ENCODE measurements at regions not wholly inside any gene's neighbourhood (a gene's known extent, or its start where the extent isn't known, plus 50 kb on each side); places are given as distances from the start of the nearest gene placed in this dataset.
A peak's percentile ranks its signal among the peaks of the same experiment; 100 is the strongest.

DNA sequence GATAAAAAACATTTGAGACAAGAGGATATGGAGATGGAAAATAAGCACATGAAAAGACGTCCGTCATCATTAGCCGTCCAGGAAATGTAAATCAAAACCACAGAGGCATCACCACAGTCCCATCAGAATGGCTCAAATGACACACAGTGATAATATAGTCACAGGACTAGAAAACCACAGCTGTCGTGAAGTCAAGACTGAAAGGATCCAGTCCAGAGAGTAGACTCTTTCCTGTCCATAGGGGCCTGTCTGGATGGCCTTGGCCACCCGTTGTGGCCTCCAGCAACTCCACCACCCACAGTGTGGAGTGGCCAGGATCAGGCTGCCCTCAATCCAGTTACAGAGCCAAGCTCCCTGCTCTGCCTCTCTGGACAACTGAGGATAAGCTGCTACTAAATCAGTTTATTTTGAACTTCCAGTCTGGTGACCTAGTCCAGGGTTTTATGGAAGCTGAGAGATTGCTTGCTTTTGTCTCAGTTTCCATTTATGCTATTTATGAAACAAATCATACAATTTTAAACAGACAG, 60.4 kb downstream of the RHOB start:
- ChIA-PET CTCF (ENCODE audit: low intra/inter-chr PET ratio, low total read pairs) (no interaction called here), POLR2A (interaction anchor here (0.7 to 7.9 kb wide), 6 partner anchors 11 to 127 kb away, joined by 3 to 74 read pairs (median 8); partner anchors contain the start of gene RHOB)
- no peaks in the 10 kb centered on the region for H4K20me1 ChIP-seq (ENCODE audit: insufficient read depth, low read length)
- H3K4me2 ChIP-seq (ENCODE audit: low read depth, low read length): peak overlapping the region; percentile 8; the same call in 1 of the 2 replicates
- DNase-seq (ENCODE audit: low spot score) (no peak), FAIRE-seq (peak; percentile 39), ATAC-seq (peak; percentile 55)
- intact Hi-C loops (cut with micrococcal nuclease; ENCODE audit: unreplicated experiment) (no loop called here), in situ Hi-C loops (cut with HindIII; ENCODE audit: extremely low pct_ligation_motif_present, low pct_unique_long_range_greater_than_20kb) (no loop called here)
- no peaks in the 10 kb centered on the region for H3K27me3 ChIP-seq (ENCODE audit: control insufficient read depth in 1 of 2, insufficient read depth in 2 of 2, low read length in 2 of 2)
- no peaks in the 10 kb centered on the region for H3K79me2 ChIP-seq (ENCODE audit: insufficient read depth, low read length)
- H3K27ac ChIP-seq (ENCODE audit: extremely low read length, insufficient read depth, low read length): peak overlapping the region; percentile 14
- WGBS (ENCODE audit: low lambda C conversion rate): 76% methylated on average over 5 of the region's 5 CpGs
- H3K9me3 ChIP-seq (ENCODE audit: low read length): no peaks in the 10 kb centered on the region
- no peaks in the 10 kb centered on the region for H3K36me3 ChIP-seq (replicated peaks in 1 of 2; ENCODE audit: control insufficient read depth in 1 of 2, insufficient read depth in 2 of 2, low read length in 2 of 2)
- H3K4me1 ChIP-seq (ENCODE audit: insufficient read depth, low read length): peaks cover 71% of the 10 kb centered on the region
- BruUV-seq (replicated peaks): no TSS peak
- no peak overlapping the region for H2AFZ ChIP-seq (ENCODE audit: low read length)
- no peak overlapping the region for H3K4me3 ChIP-seq (replicated peaks in 1 of 3; ENCODE audit: insufficient read depth in 1 of 3, low read depth in 2 of 3, low read length in 3 of 3)
- no peak overlapping the region for H3K9ac ChIP-seq (ENCODE audit: insufficient read depth, low read depth, low read length)
- TF ChIP-seq ZSCAN25 (CRISPR knock-in tag; IDR thresholded peaks at IDR 0.05) (no peak), TCF7L2 (IDR thresholded peaks at IDR 0.05; ENCODE audit: low read depth, low read length) (no peak), GTF2F1 (IDR thresholded peaks at IDR 0.05; ENCODE audit: low read length) (no peak), SIX4 (CRISPR knock-in tag; IDR thresholded peaks at IDR 0.05) (no peak), ZFYVE20 (CRISPR knock-in tag; IDR thresholded peaks at IDR 0.05; ENCODE audit: borderline replicate concordance, low read depth) (no peak), ZFP82 (CRISPR knock-in tag; IDR thresholded peaks at IDR 0.05; ENCODE audit: borderline replicate concordance) (no peak), ZFX (CRISPR knock-in tag; IDR thresholded peaks at IDR 0.05; ENCODE audit: low read depth) (0 out of 2 replicates have a peak, but pooled peaks have one; percentile 32), HCFC1 (IDR thresholded peaks at IDR 0.05; ENCODE audit: low read depth, low read length) (no peak), ZNF83 (CRISPR knock-in tag; IDR thresholded peaks at IDR 0.05; ENCODE audit: borderline replicate concordance) (no peak), ZKSCAN8 (CRISPR knock-in tag; IDR thresholded peaks at IDR 0.05; ENCODE audit: borderline replicate concordance) (0 out of 2 replicates have a peak, but pooled peaks have one; percentile 29)
- TF ChIP-seq, protein P1, sequence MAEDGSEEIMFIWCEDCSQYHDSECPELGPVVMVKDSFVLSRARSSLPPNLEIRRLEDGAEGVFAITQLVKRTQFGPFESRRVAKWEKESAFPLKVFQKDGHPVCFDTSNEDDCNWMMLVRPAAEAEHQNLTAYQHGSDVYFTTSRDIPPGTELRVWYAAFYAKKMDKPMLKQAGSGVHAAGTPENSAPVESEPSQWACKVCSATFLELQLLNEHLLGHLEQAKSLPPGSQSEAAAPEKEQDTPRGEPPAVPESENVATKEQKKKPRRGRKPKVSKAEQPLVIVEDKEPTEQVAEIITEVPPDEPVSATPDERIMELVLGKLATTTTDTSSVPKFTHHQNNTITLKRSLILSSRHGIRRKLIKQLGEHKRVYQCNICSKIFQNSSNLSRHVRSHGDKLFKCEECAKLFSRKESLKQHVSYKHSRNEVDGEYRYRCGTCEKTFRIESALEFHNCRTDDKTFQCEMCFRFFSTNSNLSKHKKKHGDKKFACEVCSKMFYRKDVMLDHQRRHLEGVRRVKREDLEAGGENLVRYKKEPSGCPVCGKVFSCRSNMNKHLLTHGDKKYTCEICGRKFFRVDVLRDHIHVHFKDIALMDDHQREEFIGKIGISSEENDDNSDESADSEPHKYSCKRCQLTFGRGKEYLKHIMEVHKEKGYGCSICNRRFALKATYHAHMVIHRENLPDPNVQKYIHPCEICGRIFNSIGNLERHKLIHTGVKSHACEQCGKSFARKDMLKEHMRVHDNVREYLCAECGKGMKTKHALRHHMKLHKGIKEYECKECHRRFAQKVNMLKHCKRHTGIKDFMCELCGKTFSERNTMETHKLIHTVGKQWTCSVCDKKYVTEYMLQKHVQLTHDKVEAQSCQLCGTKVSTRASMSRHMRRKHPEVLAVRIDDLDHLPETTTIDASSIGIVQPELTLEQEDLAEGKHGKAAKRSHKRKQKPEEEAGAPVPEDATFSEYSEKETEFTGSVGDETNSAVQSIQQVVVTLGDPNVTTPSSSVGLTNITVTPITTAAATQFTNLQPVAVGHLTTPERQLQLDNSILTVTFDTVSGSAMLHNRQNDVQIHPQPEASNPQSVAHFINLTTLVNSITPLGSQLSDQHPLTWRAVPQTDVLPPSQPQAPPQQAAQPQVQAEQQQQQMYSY (CRISPR knock-in tag; IDR thresholded peaks at IDR 0.05): peak; percentile 54; the same call in 1 of the 2 replicates
- TF ChIP-seq, protein P2, sequence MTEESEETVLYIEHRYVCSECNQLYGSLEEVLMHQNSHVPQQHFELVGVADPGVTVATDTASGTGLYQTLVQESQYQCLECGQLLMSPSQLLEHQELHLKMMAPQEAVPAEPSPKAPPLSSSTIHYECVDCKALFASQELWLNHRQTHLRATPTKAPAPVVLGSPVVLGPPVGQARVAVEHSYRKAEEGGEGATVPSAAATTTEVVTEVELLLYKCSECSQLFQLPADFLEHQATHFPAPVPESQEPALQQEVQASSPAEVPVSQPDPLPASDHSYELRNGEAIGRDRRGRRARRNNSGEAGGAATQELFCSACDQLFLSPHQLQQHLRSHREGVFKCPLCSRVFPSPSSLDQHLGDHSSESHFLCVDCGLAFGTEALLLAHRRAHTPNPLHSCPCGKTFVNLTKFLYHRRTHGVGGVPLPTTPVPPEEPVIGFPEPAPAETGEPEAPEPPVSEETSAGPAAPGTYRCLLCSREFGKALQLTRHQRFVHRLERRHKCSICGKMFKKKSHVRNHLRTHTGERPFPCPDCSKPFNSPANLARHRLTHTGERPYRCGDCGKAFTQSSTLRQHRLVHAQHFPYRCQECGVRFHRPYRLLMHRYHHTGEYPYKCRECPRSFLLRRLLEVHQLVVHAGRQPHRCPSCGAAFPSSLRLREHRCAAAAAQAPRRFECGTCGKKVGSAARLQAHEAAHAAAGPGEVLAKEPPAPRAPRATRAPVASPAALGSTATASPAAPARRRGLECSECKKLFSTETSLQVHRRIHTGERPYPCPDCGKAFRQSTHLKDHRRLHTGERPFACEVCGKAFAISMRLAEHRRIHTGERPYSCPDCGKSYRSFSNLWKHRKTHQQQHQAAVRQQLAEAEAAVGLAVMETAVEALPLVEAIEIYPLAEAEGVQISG (CRISPR knock-in tag; IDR thresholded peaks at IDR 0.05): no peak
- TF ChIP-seq, protein P3, sequence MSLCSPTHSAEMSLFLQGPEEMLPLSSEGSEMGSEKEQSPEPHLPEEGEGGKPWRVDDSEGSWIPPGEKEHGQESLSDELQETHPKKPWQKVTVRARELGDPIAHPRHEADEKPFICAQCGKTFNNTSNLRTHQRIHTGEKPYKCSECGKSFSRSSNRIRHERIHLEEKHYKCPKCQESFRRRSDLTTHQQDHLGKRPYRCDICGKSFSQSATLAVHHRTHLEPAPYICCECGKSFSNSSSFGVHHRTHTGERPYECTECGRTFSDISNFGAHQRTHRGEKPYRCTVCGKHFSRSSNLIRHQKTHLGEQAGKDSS (CRISPR knock-in tag; IDR thresholded peaks at IDR 0.05; ENCODE audit: borderline replicate concordance, low read depth): no peak
- TF ChIP-seq, protein P4, sequence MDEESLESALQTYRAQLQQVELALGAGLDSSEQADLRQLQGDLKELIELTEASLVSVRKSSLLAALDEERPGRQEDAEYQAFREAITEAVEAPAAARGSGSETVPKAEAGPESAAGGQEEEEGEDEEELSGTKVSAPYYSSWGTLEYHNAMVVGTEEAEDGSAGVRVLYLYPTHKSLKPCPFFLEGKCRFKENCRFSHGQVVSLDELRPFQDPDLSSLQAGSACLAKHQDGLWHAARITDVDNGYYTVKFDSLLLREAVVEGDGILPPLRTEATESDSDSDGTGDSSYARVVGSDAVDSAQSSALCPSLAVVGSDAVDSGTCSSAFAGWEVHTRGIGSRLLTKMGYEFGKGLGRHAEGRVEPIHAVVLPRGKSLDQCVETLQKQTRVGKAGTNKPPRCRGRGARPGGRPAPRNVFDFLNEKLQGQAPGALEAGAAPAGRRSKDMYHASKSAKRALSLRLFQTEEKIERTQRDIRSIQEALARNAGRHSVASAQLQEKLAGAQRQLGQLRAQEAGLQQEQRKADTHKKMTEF (CRISPR knock-in tag; IDR thresholded peaks at IDR 0.05): no peak
- TF ChIP-seq, protein P5, sequence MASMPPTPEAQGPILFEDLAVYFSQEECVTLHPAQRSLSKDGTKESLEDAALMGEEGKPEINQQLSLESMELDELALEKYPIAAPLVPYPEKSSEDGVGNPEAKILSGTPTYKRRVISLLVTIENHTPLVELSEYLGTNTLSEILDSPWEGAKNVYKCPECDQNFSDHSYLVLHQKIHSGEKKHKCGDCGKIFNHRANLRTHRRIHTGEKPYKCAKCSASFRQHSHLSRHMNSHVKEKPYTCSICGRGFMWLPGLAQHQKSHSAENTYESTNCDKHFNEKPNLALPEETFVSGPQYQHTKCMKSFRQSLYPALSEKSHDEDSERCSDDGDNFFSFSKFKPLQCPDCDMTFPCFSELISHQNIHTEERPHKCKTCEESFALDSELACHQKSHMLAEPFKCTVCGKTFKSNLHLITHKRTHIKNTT (CRISPR knock-in tag; IDR thresholded peaks at IDR 0.05): no peak

All from HepG2 (cell line).